HG03469 (cell line): ENCODE measurements at regions not wholly inside any gene's neighbourhood (a gene's known extent, or its start where the extent isn't known, plus 50 kb on each side); places are given as distances from the start of the nearest gene placed in this dataset.
"Not testable (repeated sequence)": the region's sequence is repeated elsewhere in the genome, so short reads cannot be mapped to it uniquely, and the experiment has no call there.

Source experiments
- ATAC-seq: cut with Tn5 transposase; IDR thresholded peaks from one replicate; pipeline ENCODE4 v1.9.1; 2021; ENCODE audit warnings: mild to moderate bottlenecking, moderate library complexity, moderate number of reproducible peaks; ENCODE audit not compliant: unreplicated experiment

- no peak for ATAC-seq
These were observed 50.6 kb upstream of the SLC44A3 start for GRCh38 chr1:94769551-94769950.

- no peak for ATAC-seq
These were observed 52.1 kb upstream of the SLC44A3 start for GRCh38 chr1:94768036-94768435.

- ATAC-seq: no peak
These were observed 54.2 kb upstream of the SLC44A3 start for GRCh38 chr1:94765958-94766357.

DNA sequence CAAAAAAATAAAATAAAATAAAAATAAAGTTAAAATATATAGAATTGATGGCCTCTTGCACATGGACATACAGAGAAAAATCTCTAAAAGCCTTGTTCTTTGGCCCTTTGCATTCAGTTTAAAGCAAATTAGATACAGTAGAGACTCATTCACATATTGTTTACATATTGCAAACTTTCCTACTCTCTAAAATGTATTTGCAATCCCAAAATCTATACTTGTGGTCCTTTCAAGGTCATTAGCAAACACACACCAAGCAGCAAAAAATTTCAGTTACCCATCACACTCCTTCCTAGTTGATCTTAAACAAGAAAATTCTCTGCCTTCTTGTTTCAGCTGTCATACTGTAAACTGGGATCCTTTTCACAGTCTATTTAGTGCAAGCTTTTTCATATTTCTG, 61.0 kb upstream of the SLC44A3 start:
- no peak for ATAC-seq

DNA sequence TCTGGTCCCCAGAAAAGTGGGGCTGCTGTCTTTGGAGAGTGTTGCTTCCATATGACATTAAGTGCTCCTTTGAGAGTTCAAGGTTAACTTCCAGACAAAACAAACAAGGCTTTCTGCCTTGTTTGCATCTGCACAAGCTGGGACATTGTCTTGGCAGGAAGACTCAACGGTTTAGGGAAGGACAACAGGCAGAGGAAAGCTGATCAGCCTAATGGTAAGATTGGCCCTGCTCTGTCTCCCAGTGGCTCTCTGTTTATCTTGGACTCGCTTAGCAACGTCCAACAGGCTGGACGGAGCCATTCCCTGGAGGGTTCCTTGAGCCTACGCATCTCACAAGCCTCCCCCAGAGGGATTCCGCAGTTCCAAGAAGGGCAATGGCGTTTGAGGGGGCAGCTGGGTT, 62.2 kb upstream of the SLC44A3 start:
- no peak for ATAC-seq

DNA sequence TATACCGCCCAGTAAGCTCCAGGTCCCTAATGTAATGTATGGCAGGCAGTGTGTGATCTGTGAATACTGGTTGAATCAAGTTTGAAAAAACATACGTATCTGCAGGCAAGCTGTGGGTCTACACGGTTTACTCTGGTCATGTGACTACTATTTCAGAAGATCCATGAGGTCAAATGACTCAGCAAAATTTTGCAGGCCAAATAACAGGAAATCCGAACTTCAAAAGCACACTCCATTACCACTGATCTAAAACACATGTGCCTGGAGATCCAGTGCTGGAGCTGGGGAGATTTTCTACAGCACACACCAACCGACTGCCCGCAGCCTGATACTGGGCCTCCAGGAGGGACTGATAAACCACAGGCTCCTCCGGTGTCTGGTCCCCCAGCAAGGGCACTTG, 64.5 kb upstream of the SLC44A3 start:
- ATAC-seq: no peak

DNA sequence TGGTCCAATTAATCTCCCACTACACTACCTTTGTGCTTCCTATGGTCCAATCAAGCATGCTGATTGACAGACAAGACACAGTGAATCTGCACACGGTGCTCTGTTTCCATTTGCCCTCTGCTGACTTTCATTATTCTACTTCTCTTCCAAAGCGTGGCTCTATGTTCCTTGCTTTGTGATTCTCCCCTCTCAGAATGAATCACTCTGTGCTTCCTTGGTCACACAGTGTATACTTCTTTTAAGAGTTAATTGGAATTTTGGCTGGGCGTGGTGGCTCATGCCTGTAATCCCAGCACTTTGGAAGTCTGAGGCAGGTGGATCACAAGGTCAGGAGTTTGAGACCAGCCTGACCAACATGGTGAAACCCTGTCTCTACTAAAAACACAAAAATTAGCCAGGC, 65.1 kb upstream of the SLC44A3 start:
- ATAC-seq: not testable (repeated sequence)

- ATAC-seq: no peak
These were observed 65.6 kb upstream of the SLC44A3 start for GRCh38 chr1:94754570-94754969.

GRCh38 chr1:94754095-94754494, 66.1 kb upstream of the SLC44A3 start:
- ATAC-seq: no peak

- no peak for ATAC-seq
These were observed 66.8 kb upstream of the SLC44A3 start for GRCh38 chr1:94753171-94753972.

DNA sequence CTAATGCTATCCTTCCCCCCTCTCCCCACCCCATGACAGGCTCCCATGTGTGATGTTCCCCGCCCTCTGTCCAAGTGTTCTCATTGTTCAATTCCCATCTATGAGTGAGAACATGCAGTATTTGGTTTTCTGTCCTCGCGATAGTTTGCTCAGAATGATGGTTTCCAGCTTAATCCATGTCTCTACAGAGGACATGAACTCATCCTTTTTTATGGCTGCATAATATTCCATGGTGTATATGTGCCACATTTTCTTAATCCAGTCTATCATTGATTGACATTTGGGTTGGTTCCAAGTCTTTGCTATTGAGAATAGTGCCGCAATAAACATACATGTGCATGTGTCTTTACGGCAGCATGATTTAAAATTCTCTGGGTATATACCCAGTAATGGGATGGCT, 68.7 kb upstream of the SLC44A3 start:
- not testable (repeated sequence) for ATAC-seq

- ATAC-seq: no peak
These were observed 73.3 kb upstream of the SLC44A3 start for GRCh38 chr1:94746635-94747525.

- no peak for ATAC-seq
These were observed 74.4 kb upstream of the SLC44A3 start for GRCh38 chr1:94745742-94746141.

DNA sequence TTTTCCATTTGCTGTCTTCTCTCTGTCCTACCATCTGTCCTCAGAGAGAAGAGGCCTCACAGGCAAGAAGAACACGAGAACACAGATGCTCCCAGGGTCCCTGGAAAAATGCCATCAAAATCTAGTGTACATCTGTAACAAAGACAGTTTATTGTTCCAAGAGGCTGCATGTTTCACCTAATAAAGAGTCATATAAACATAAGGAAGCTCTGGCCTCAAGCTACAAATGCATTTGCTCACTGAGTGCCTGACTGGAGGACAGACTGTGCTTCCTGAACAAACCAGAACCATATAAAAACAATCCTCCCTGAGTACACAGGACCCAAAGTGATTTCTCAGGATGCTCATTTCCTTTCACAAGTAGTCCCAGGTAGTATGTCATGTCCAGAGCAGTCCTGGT, 76.3 kb upstream of the SLC44A3 start:
- ATAC-seq: no peak

DNA sequence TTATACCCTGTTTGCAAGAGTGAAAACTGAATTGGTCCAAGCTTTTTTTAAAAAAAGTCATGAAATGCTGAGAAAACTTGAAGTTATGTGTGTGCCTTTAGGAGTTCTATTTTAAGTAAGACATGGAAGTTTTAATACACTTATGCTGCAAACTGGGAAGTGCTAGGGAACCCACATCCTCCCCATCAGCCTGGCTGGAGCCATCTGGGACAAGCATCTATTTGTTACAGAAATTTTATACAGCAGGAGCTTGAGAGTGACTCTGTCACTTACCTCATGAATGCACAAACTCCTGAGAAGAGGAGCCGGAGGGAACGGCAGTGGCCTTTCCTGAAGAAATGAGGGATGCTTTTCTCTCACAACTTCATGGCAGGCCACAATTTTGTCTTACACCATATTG, 78.2 kb upstream of the SLC44A3 start:
- ATAC-seq: no peak

DNA sequence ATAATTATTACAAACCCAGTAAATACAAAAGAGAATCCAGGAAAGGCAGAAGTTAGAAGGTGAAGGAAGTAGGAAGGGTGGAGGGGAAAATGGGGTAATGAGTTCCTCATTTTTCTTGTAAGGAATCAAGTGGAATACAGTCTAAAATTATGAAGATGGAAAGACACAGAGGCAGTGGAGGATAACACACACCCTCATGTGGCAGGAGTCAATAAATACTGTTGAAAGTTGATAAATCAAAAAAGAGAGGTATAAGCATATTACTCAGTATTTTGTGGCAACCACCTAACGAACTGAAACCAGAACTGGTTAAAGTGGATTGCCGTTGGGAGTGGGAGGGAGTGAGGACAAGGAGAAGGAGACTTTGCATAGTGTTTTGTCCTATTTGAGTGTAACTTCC, 78.6 kb upstream of the SLC44A3 start:
- ATAC-seq: no peak

GRCh38 chr1:94739521-94740061, 80.6 kb upstream of the SLC44A3 start:
- no peak for ATAC-seq

DNA sequence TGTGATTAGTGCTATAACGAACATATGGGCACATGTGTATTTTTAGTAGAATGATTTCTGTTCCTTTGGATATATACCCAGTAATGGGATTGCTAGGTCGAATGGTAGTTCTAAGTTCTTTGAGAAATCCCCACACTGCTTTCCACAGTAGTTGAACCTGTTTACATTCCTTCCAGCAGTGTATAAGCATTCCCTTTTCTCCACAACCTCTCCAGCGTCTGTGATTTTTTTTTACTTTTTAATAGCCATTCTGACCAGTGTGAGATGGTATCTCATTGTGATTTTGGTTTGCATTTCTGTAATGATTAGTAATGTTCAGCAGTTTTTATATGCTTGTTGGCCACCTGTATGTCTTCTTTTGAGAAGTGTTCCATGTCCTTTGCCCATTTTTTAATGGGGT, 81.8 kb upstream of the SLC44A3 start:
- ATAC-seq: no peak

GRCh38 chr1:94737124-94737998, 82.8 kb upstream of the SLC44A3 start:
- ATAC-seq: no peak

DNA sequence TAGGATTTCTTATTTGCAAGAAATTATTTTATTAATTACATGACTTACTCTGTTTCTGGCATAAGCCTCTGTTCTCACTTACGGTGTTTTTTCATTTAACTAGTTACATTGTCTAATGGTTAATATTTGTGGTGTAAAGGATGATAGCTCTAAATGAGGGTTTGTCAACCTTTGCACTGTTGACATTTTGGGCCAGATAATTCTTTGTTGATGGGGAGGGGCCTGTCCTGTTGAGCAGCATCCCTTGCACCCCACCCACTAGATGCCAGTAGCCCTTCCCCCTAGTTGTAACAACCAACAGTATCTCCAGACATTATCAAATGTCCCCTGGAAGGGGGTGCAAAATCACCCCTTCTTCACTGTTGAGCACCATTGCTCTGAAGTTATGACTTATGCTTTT, 83.6 kb upstream of the SLC44A3 start:
- no peak for ATAC-seq

- ATAC-seq: no peak
These were observed 84.1 kb upstream of the SLC44A3 start for GRCh38 chr1:94736073-94736472.
